ENCODE measurements at regions not wholly inside any gene's neighbourhood (a gene's known extent, or its start where the extent isn't known, plus 50 kb on each side); places are given as distances from the start of the nearest gene placed in this dataset.

- TF ChIP-seq CTCF (conservative IDR thresholded peaks at IDR 0.05 in 1 of 2, IDR thresholded peaks at IDR 0.05 in 1 of 2; ENCODE audit: extremely low read depth in 1 of 2, insufficient read depth in 1 of 2, low read depth in 1 of 2, low read length in 2 of 2) (no peak), EZH2 (IDR thresholded peaks at IDR 0.05; ENCODE audit: borderline replicate concordance, low read length) (no peak)
Observed at GRCh38 chr2:121121661-121122060, 163.3 kb downstream of the TFCP2L1 start.

Measured in mammary epithelial cell (primary cell).